ENCODE measurements at regions not wholly inside any gene's neighbourhood (a gene's known extent, or its start where the extent isn't known, plus 50 kb on each side); places are given as distances from the start of the nearest gene placed in this dataset.

- in situ Hi-C loops (cut with HindIII; ENCODE audit: low sequenced_read_pairs): no loop called here
- TF ChIP-seq CTCF (IDR thresholded peaks at IDR 0.05; ENCODE audit: low read depth, low read length, missing control alignments): no peak
Observed at GRCh38 chr5:54822324-54822687, 163.1 kb downstream of the ESM1 start.

GRCh38 chr5:54821445-54822323, 163.7 kb downstream of the ESM1 start:
- no peak for TF ChIP-seq CTCF (IDR thresholded peaks at IDR 0.05; ENCODE audit: low read depth, low read length, missing control alignments)
- in situ Hi-C loops (cut with HindIII; ENCODE audit: low sequenced_read_pairs): no loop called here
- no peak for DNase-seq (ENCODE audit: low read depth)
- no peak overlapping the region for H3K4me3 ChIP-seq (ENCODE audit: low read depth, low read length)

More at GRCh38 chr5:54822324-54822687, 163.1 kb downstream of the ESM1 start:
- H3K4me3 ChIP-seq (ENCODE audit: low read depth, low read length): no peak overlapping the region
- DNase-seq (ENCODE audit: low read depth): no peak

GRCh38 chr5:54820346-54821134, 164.9 kb downstream of the ESM1 start:
- DNase-seq (ENCODE audit: low read depth): no peak
- no peak overlapping the region for H3K4me3 ChIP-seq (ENCODE audit: low read depth, low read length)
- in situ Hi-C loops (cut with HindIII; ENCODE audit: low sequenced_read_pairs): no loop called here
- TF ChIP-seq CTCF (IDR thresholded peaks at IDR 0.05; ENCODE audit: low read depth, low read length, missing control alignments): no peak

- H3K4me3 ChIP-seq (ENCODE audit: low read depth, low read length): no peak overlapping the region
- peak; percentile 43 for DNase-seq (ENCODE audit: low read depth)
- in situ Hi-C loops (cut with HindIII; ENCODE audit: low sequenced_read_pairs): no loop called here
- no peak for TF ChIP-seq CTCF (IDR thresholded peaks at IDR 0.05; ENCODE audit: low read depth, low read length, missing control alignments)
Observed at GRCh38 chr5:54807421-54807820, 178.0 kb downstream of the ESM1 start.

GRCh38 chr5:54804521-54804920, 180.9 kb downstream of the ESM1 start:
- DNase-seq (ENCODE audit: low read depth): no peak
- no peak overlapping the region for H3K4me3 ChIP-seq (ENCODE audit: low read depth, low read length)
- in situ Hi-C loops (cut with HindIII; ENCODE audit: low sequenced_read_pairs): no loop called here
- no peak for TF ChIP-seq CTCF (IDR thresholded peaks at IDR 0.05; ENCODE audit: low read depth, low read length, missing control alignments)

- DNase-seq (ENCODE audit: low read depth): no peak
- in situ Hi-C loops (cut with HindIII; ENCODE audit: low sequenced_read_pairs): no loop called here
- no peak for TF ChIP-seq CTCF (IDR thresholded peaks at IDR 0.05; ENCODE audit: low read depth, low read length, missing control alignments)
- H3K4me3 ChIP-seq (ENCODE audit: low read depth, low read length): no peak overlapping the region
Observed at GRCh38 chr5:54804086-54804485, 181.3 kb downstream of the ESM1 start.

All from astrocyte of the cerebellum (primary cell).